NCI-H446 (cell line): ENCODE measurements at regions not wholly inside any gene's neighbourhood (a gene's known extent, or its start where the extent isn't known, plus 50 kb on each side); places are given as distances from the start of the nearest gene placed in this dataset.

ENCODE experiments used
- DNase-seq, 2 experiments: peaks; one replicate each; lab custom pipeline; 2025; lab: John Stamatoyannopoulos, UW

- DNase-seq: no peak
These were observed 195.7 kb upstream of the KCNG1 start for GRCh38 chr20:51218603-51219002.

GRCh38 chr20:51217347-51218045 lies 194.6 kb upstream of the KCNG1 start:
- no peak for DNase-seq

- no peak for DNase-seq
These were observed 193.9 kb upstream of the KCNG1 start for GRCh38 chr20:51216850-51217249.

GRCh38 chr20:51212816-51213215 lies 189.9 kb upstream of the KCNG1 start:
- no peak for DNase-seq

GRCh38 chr20:51211191-51211590 lies 188.3 kb upstream of the KCNG1 start:
- no peak for DNase-seq

- DNase-seq: no peak
These were observed 187.2 kb upstream of the KCNG1 start for GRCh38 chr20:51210084-51210483.

- no peak for DNase-seq
These were observed 185.3 kb upstream of the KCNG1 start for GRCh38 chr20:51208162-51208561.

- DNase-seq: no peak
These were observed 183.2 kb upstream of the KCNG1 start for GRCh38 chr20:51206032-51206662.

GRCh38 chr20:51204794-51205193 lies 181.9 kb upstream of the KCNG1 start:
- DNase-seq: no peak

GRCh38 chr20:51204051-51204715 lies 181.3 kb upstream of the KCNG1 start:
- DNase-seq: no peak

- no peak for DNase-seq
These were observed 179.4 kb upstream of the KCNG1 start for GRCh38 chr20:51202304-51202703.

- DNase-seq: no peak
These were observed 177.0 kb upstream of the KCNG1 start for GRCh38 chr20:51199920-51200319.

GRCh38 chr20:51198876-51199523 lies 176.1 kb upstream of the KCNG1 start:
- DNase-seq: no peak

- DNase-seq: no peak
These were observed 175.3 kb upstream of the KCNG1 start for GRCh38 chr20:51198238-51198637.

- DNase-seq: no peak
These were observed 174.2 kb upstream of the KCNG1 start for GRCh38 chr20:51196991-51197651.

GRCh38 chr20:51195990-51196389 lies 173.1 kb upstream of the KCNG1 start:
- DNase-seq: no peak

- no peak for DNase-seq
These were observed 172.6 kb upstream of the KCNG1 start for GRCh38 chr20:51195419-51195901.

- no peak for DNase-seq
These were observed 170.3 kb upstream of the KCNG1 start for GRCh38 chr20:51193066-51193772.

GRCh38 chr20:51190783-51191180 lies 167.9 kb upstream of the KCNG1 start:
- no peak for DNase-seq

- no peak for DNase-seq
These were observed 167.2 kb upstream of the KCNG1 start for GRCh38 chr20:51189814-51190782.
